ENCODE measurements at regions not wholly inside any gene's neighbourhood (a gene's known extent, or its start where the extent isn't known, plus 50 kb on each side); places are given as distances from the start of the nearest gene placed in this dataset.

- TF ChIP-seq CTCF (IDR thresholded peaks at IDR 0.05) (no peak), POLR2A (IDR thresholded peaks at IDR 0.05) (no peak)
These were observed 109.6 kb upstream of the CDH5 start for GRCh38 chr16:66256919-66257318.
